Adipocyte (in vitro differentiated cells): ENCODE measurements at regions not wholly inside any gene's neighbourhood (a gene's known extent, or its start where the extent isn't known, plus 50 kb on each side); places are given as distances from the start of the nearest gene placed in this dataset.
A peak's percentile ranks its signal among the peaks of the same experiment; 100 is the strongest.

Experiments
- DNase-seq: peaks from one replicate; pipeline ENCODE4 v3.0.0-alpha.2; 2015; ENCODE audit warnings: low read depth
- H3K27me3 ChIP-seq: replicated peaks from 2 replicates; pipeline ENCODE4 v1.7.0; 2013; ENCODE audit warnings: mild to moderate bottlenecking, low read length, moderate library complexity; ENCODE audit not compliant: control insufficient read depth, insufficient read depth
- H3K36me3 ChIP-seq: 2 replicates; pipeline ENCODE4 v1.7.0; 2013; ENCODE audit warnings: low read length, mild to moderate bottlenecking, moderate library complexity; ENCODE audit not compliant: control insufficient read depth, insufficient read depth, severe bottlenecking
- H3K4me1 ChIP-seq: 2 replicates; pipeline ENCODE4 v1.7.0; 2013; ENCODE audit warnings: mild to moderate bottlenecking, low read length, moderate library complexity; ENCODE audit not compliant: control insufficient read depth, insufficient read depth
- H3K4me3 ChIP-seq: 2 replicates; pipeline ENCODE4 v1.7.0; 2013; ENCODE audit warnings: mild to moderate bottlenecking, low read length, moderate library complexity
- H3K9ac ChIP-seq: 2 replicates; pipeline ENCODE4 v1.7.0; 2013; ENCODE audit warnings: mild to moderate bottlenecking, low read length, moderate library complexity
- H3K9me3 ChIP-seq: 2 replicates; pipeline ENCODE4 v1.7.0; 2013; ENCODE audit warnings: mild to moderate bottlenecking, low read length, moderate library complexity; ENCODE audit not compliant: control insufficient read depth

DNA sequence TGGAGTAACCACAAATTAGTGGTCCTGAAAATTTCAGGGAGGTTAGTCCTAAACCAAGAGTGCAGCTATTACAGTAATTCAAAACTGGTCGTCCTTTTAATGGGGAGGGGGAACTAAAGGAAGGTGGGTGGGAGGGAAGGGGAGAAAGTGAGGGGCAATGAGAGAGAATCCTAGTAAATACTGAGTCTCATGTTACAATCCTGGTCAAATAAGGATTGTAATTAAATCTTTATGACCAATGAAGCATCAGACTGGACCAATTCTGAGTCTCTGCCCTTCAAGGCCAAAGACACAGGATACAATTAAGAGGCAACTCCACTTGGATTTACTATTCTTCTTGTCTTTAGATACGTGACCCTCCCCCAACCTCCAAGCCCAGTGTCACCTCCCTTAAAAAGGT, 262.9 kb downstream of the BCL11A start:
- H3K9ac ChIP-seq: no peak overlapping the region
- peaks cover 19% of the 10 kb centered on the region for H3K4me1 ChIP-seq
- no peaks in the 10 kb centered on the region for H3K9me3 ChIP-seq

GRCh38 chr2:60285626-60286316, 267.7 kb downstream of the BCL11A start:
- no peak overlapping the region for H3K4me3 ChIP-seq
- no peaks in the 10 kb centered on the region for H3K36me3 ChIP-seq
- no peaks in the 10 kb centered on the region for H3K27me3 ChIP-seq
- no peak for DNase-seq
- H3K9ac ChIP-seq: peak overlapping the region; percentile 39
- peaks cover 19% of the 10 kb centered on the region for H3K4me1 ChIP-seq
- no peaks in the 10 kb centered on the region for H3K9me3 ChIP-seq

More for the DNA sequence above, 262.9 kb downstream of the BCL11A start:
- Histone ChIP-seq H3K36me3 (no peaks in the 10 kb centered on the region), H3K4me3 (no peak overlapping the region), H3K27me3 (peaks cover 5% of the 10 kb centered on the region)
- no peak for DNase-seq

GRCh38 chr2:60283626-60284025, 269.8 kb downstream of the BCL11A start:
- Histone ChIP-seq H3K36me3 (no peaks in the 10 kb centered on the region), H3K4me3 (no peak overlapping the region), H3K27me3 (no peaks in the 10 kb centered on the region), H3K4me1 (peaks cover 19% of the 10 kb centered on the region), H3K9me3 (no peaks in the 10 kb centered on the region), H3K9ac (no peak overlapping the region)
- no peak for DNase-seq

DNA sequence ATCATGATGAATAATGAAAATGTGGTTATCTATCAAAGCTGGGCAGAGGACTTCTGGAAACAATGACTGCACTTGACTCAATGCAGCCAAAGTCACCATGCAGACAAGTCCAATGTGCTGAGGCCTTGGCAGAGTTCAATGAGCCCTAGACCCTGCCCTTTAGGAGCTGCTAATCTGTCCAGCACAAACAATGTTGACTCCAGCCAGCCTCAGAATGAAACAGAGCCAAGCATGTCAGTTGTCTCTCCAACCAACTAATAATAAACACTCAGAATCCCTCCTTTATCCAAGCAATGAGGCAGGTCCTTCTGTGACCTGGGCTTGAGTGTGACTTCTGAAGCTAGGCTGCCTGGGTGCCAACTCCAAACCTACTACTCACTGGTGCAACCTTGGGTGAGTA, 270.6 kb downstream of the BCL11A start:
- DNase-seq: no peak
- no peaks in the 10 kb centered on the region for H3K27me3 ChIP-seq
- H3K4me1 ChIP-seq: peaks cover 18% of the 10 kb centered on the region
- no peak overlapping the region for H3K9ac ChIP-seq
- no peaks in the 10 kb centered on the region for H3K9me3 ChIP-seq
- no peaks in the 10 kb centered on the region for H3K36me3 ChIP-seq
- H3K4me3 ChIP-seq: no peak overlapping the region

GRCh38 chr2:60281730-60282129, 271.7 kb downstream of the BCL11A start:
- no peaks in the 10 kb centered on the region for H3K9me3 ChIP-seq
- no peak overlapping the region for H3K4me3 ChIP-seq
- no peak for DNase-seq
- H3K27me3 ChIP-seq: no peaks in the 10 kb centered on the region
- peaks cover 10% of the 10 kb centered on the region for H3K4me1 ChIP-seq
- no peak overlapping the region for H3K9ac ChIP-seq
- H3K36me3 ChIP-seq: no peaks in the 10 kb centered on the region

DNA sequence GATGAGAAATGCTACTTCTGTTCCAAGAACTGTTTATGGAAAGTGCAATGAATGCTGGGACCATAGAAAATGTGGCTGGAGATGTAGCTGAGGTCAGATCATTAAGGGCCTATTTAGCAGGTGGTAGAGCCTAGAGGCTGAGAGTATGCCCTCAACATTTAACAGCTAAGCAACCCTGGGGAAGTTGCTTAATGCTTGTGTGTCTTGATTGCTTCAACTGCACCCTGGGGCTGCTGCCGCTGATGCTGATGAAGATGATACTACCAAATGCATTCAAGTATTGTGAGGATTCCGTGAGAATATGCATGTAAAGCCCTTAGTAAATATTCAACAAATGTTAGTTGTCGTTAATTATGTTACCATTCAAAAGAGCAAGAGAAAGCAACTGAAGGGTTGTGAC, 273.2 kb downstream of the BCL11A start:
- H3K4me1 ChIP-seq: no peaks in the 10 kb centered on the region
- no peaks in the 10 kb centered on the region for H3K27me3 ChIP-seq
- H3K4me3 ChIP-seq: no peak overlapping the region
- no peak overlapping the region for H3K9ac ChIP-seq
- H3K9me3 ChIP-seq: peaks cover 4% of the 10 kb centered on the region
- no peak for DNase-seq
- H3K36me3 ChIP-seq: no peaks in the 10 kb centered on the region

DNA sequence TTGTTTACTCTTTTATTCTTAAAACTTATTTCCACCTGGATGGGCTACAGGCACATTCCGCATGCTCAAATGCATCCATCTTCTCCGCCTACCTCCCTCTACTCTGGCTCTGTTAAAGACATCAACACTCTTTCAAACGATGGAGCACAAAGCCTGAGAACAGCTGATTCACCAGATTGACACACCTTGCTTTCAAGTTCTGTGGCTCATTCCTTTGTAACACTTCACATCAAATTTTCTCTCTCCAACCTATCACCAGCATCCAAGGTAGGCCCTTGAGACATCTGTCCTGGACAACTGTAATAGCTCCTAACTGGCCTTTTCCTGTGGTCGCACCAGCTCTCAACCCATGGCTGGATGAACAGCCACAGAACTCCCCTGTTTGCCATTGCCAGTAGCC, 274.5 kb downstream of the BCL11A start:
- no peak overlapping the region for H3K9ac ChIP-seq
- H3K4me1 ChIP-seq: no peaks in the 10 kb centered on the region
- no peak for DNase-seq
- no peaks in the 10 kb centered on the region for H3K27me3 ChIP-seq
- H3K36me3 ChIP-seq: no peaks in the 10 kb centered on the region
- H3K4me3 ChIP-seq: no peak overlapping the region
- H3K9me3 ChIP-seq: peaks cover 12% of the 10 kb centered on the region

- Histone ChIP-seq H3K9me3 (peaks cover 12% of the 10 kb centered on the region), H3K27me3 (no peaks in the 10 kb centered on the region), H3K9ac (no peak overlapping the region), H3K36me3 (no peaks in the 10 kb centered on the region), H3K4me3 (no peak overlapping the region), H3K4me1 (no peaks in the 10 kb centered on the region)
- DNase-seq: no peak
Observed at GRCh38 chr2:60275958-60276357, 277.5 kb downstream of the BCL11A start.

DNA sequence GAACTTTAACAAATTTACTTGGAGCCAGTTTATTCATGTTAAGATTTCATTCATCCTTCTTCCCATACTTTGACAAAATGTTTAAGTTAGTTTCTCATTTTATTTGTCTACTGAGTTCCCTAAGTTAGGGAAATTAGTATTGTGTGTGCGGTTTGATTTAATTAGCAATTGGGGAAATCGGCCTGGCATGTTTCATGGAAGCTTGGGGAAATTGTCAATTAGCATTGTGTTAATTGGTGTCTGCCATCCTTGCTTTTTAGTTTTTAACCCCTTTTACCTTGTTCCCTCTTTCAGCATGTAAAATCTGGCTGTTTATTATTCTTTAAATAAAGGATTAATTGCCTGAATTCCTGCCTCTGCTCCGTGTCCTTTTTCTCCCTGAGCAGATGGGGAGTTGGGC, 279.6 kb downstream of the BCL11A start:
- Histone ChIP-seq H3K9me3 (peaks cover 12% of the 10 kb centered on the region), H3K27me3 (no peaks in the 10 kb centered on the region), H3K36me3 (no peaks in the 10 kb centered on the region), H3K4me1 (no peaks in the 10 kb centered on the region), H3K9ac (no peak overlapping the region), H3K4me3 (no peak overlapping the region)
- no peak for DNase-seq

GRCh38 chr2:60271713-60272112, 281.7 kb downstream of the BCL11A start:
- Histone ChIP-seq H3K9me3 (peaks cover 12% of the 10 kb centered on the region), H3K27me3 (no peaks in the 10 kb centered on the region), H3K4me1 (no peaks in the 10 kb centered on the region), H3K9ac (no peak overlapping the region), H3K36me3 (no peaks in the 10 kb centered on the region), H3K4me3 (no peak overlapping the region)
- no peak for DNase-seq

GRCh38 chr2:60271131-60271530, 282.3 kb downstream of the BCL11A start:
- Histone ChIP-seq H3K36me3 (no peaks in the 10 kb centered on the region), H3K4me1 (no peaks in the 10 kb centered on the region), H3K4me3 (no peak overlapping the region), H3K27me3 (no peaks in the 10 kb centered on the region), H3K9ac (no peak overlapping the region), H3K9me3 (peaks cover 12% of the 10 kb centered on the region)
- DNase-seq: no peak

- H3K9ac ChIP-seq: no peak overlapping the region
- no peak overlapping the region for H3K4me3 ChIP-seq
- H3K36me3 ChIP-seq: no peaks in the 10 kb centered on the region
- H3K4me1 ChIP-seq: no peaks in the 10 kb centered on the region
- no peaks in the 10 kb centered on the region for H3K9me3 ChIP-seq
- H3K27me3 ChIP-seq: no peaks in the 10 kb centered on the region
- no peak for DNase-seq
Observed at GRCh38 chr2:60268661-60269060, 284.8 kb downstream of the BCL11A start.
